ENCODE measurements at regions not wholly inside any gene's neighbourhood (a gene's known extent, or its start where the extent isn't known, plus 50 kb on each side); places are given as distances from the start of the nearest gene placed in this dataset.
"Not testable (repeated sequence)": the region's sequence is repeated elsewhere in the genome, so short reads cannot be mapped to it uniquely, and the experiment has no call there.

GRCh38 chr13:58191754-58192153 lies 560.2 kb downstream of the PCDH17 start:
- DNase-seq (ENCODE audit: low read depth), result no peak

DNA sequence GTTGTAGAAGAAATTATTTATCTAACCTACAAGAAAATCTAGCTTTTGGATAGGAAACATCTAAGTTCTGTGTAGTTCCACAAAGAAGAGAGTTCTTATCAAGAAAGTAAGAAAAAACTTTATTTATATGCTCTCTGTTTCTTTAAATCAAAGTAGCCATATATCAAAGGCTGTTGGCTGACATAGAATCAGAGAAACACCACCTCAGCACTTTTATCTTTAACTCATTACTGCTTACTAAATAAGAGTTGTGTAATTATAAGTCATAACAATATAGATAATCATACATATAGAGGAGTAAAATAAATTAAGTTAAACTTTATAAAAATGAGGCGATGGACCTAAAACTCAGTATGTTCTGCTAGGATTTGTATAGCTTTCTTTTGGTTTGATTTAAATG lies 570.6 kb downstream of the PCDH17 start:
- DNase-seq (ENCODE audit: low read depth), result no peak

DNA sequence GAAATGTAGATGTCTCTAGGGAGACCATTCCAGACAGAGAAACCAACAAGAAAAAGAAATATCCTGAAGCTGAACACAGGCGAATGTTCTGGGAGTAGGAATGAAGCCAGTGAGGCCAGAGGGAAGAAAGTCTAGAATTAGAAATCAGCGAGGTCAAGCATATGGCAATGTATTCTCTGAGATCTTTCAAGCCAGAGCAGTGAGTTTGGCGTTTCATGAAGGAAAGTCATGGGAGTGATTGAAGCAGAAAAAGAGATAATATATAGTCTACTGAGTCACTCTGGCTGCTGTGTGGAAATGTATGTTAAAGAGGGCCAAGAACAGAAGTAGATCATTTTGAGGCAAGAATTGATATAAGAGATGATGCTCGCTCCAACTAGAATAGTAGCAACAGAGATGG lies 576.0 kb downstream of the PCDH17 start:
- DNase-seq (ENCODE audit: low read depth), result no peak

DNA sequence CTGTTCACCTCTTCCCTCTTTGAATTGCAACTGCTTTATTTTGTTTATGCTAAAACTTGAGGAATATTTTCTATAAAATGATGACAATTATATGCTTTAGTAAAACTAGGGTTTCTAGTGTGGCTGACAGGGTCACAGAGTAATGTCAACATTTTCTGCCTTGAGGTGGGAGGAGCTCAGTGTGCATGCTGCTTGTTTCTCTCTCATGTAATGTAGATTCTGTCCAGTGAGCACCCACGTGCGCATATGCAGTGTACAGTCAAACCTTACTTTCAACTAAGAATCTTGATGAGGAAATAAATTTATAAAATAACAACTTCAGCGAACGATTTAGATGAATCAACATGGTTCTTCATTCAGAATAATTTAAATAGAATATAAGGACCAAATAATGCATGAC lies 603.9 kb downstream of the PCDH17 start:
- no peak for DNase-seq (ENCODE audit: low read depth)

- no peak for DNase-seq (ENCODE audit: low read depth)
Observed at GRCh38 chr13:58238972-58239773, 607.6 kb downstream of the PCDH17 start.

GRCh38 chr13:58239774-58240268 lies 608.3 kb downstream of the PCDH17 start:
- DNase-seq (ENCODE audit: low read depth), result no peak

- no peak for DNase-seq (ENCODE audit: low read depth)
Observed at GRCh38 chr13:58247080-58247479, 615.5 kb downstream of the PCDH17 start.

DNA sequence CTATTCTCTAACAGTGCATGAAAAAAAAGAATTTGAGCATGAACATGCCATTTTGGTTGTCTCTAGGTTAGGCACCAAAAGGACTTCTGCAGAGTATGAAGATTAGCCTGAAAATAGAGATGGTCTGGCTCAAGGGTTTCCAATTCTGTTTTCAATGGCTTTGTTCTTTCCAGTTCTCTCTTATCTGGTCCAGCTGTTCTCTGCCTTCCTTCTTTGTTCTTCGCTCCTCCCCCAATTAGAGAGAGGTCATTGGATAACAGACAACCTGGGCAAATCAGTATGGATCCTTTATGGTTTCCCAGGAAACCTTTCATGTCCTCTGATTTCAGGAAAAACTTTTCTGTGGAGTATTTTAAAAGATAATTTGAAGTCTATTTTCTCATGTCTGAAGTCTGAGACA lies 623.4 kb downstream of the PCDH17 start:
- no peak for DNase-seq (ENCODE audit: low read depth)

DNA sequence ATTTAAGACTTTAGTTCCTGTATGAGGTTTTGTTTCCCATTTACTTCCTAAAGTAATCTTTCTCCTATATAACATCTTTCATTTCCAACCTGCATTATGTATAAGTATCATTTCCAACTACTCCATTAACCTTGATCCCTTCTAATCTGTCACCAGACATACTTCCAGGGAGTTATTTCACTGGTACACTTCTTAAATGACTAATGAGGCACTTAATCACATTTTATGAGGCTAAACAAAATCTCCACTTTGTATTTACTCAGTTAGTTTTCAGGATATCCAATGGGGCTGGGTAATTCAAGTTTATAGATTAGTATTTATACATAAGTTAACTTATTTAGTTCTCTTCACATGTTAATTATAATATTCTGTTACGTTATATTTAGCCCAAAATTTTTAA lies 634.7 kb downstream of the PCDH17 start:
- no peak for DNase-seq (ENCODE audit: low read depth)

GRCh38 chr13:58298556-58299135 lies 667.1 kb downstream of the PCDH17 start:
- DNase-seq (ENCODE audit: low read depth), result no peak

DNA sequence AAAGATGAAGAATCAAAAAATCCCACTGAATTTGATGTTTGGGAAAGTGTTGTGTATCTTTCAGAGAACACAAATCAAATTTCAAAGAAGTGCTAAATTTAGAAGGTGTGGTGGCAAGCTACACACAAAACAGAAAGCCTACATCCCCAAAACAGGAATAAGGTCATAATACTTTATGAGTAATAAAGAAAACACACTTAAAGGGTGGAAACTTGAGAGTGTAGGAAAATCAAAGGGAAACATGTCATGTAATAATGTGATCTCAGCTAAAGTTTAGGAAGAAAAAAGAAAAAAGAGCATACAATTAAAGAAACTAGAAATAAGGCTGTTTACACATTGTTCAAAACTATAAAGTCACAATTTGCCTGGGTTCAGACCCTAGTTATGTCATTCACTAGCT lies 668.7 kb downstream of the PCDH17 start:
- DNase-seq (ENCODE audit: low read depth), result no peak

DNA sequence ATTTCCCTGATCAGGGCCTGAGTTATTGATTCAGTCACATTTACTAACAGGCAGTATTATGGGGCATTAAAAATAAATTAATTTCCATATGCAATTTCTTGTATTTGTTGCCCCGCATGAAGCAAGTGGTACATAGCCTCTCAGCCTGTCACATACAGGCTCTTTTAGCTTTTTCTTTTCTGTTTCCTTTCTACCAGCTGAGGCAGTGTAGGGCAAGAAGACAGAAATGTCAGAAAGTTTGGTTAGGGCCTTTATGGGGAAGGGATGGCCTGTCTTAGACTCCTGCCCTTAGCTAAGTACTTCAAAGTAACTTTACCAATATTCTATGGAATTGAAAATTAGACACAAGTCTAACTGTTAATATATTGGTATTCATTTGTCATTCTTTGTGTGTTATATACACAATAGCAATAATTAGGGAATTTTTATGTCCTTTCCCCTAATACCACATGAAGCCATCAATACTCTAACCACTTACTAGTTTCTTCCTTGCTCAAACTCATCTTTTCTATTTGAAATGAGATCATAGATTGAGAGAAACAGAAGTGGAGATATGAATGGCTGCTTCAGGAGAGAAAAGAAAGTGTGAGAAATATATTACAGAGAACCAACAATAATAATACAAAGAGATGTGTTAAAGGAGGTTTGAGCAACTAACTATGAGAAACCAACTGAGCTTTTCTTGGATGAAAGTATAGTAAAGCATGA lies 669.6 kb downstream of the PCDH17 start:
- no peak for DNase-seq (ENCODE audit: low read depth)

DNA sequence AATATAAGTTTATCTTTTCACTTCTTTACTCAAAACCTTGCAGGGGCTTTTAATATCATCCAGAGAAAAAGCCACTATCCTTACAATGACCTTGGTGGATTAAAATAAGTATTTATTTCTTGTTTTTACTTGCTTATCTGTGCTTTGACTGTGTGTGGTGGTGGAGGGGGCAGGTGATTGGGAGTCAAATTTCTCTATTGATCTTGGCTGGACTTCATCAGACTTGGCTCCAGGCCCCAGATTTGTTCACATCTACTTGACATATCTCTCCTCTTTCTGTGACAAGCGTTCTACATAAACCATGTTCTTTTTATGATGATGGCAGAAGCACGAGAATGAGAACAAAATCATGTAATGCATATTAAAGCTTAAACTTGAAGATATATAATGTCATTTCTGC lies 670.8 kb downstream of the PCDH17 start:
- no peak for DNase-seq (ENCODE audit: low read depth)

DNA sequence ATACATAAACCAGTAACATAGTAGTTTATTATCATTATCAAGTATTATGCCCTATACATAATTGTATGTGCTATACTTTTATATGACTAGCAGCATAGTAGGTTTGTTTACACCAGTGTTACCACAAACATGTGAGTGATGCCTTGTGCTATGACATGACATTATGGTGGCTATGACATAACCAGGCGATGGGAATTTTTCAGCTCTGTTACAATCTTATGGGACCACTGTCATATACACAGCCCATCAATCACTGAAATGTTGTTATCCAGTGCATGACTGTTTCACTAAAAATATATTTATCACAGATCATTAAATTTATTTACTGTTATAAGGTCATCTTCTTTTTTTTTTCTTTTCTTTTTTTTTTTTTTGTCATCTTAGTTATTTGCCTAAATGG lies 674.5 kb downstream of the PCDH17 start:
- DNase-seq (ENCODE audit: low read depth), result no peak

GRCh38 chr13:58313219-58313618 lies 681.7 kb downstream of the PCDH17 start:
- no peak for DNase-seq (ENCODE audit: low read depth)

DNA sequence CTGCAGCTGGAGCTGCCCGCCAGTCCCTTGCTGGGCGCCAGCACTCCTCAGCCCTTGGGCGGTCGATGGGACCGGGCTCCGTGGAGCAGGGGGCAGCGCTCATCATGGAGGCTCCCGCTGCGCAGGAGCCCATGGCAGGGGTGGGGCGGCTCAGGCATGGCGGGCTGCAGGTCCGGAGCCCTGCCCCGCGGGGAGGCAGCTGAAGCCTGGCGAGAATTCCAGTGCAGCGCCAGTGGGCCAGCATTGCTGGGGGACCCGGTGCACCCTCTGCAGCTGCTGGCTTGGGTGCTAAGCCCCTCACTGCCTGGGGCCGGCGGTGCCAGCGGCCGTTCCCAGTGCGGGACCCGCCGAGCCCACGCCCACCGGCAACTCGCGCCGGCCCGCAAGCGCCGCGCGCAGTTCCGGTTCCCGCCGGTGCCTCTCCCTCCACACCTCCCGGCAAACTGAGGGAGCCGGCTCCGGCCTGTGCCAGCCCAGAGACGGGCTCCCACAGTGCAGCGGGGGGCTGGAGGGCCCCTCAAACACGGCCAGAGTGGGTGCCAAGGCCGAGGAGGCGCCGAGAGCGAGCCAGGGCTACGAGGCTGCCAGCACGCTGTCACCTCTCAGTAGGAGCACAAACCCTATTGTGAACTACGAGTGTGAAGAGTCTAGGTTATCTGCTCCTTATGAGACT lies 687.1 kb downstream of the PCDH17 start:
- no peak for DNase-seq (ENCODE audit: low read depth)

- no peak for DNase-seq (ENCODE audit: low read depth)
Observed at GRCh38 chr13:58324161-58324560, 692.6 kb downstream of the PCDH17 start.

- DNase-seq (ENCODE audit: low read depth), result no peak
Observed at GRCh38 chr13:58329746-58330145, 698.2 kb downstream of the PCDH17 start.

- no peak for DNase-seq (ENCODE audit: low read depth)
Observed at GRCh38 chr13:58340895-58341294, 709.4 kb downstream of the PCDH17 start.

DNA sequence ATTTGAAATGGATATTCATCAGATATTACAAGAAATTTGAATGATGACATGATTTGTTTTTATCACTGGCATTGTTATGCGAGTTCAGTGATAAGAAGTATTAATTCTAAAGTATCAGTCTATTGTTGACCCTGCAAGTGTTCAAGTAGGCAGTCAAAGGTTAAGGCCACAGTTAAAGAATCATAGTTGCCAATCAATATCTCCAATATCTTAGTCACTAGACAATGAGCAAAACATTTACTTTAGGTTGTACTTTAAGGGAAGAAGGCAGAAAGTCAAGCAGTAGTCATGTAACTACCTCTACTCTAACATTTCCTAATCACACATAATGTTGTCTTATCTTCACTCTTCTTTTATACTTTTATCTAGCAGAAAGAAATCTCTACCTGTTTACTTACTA lies 709.8 kb downstream of the PCDH17 start:
- no peak for DNase-seq (ENCODE audit: low read depth)

- no peak for DNase-seq (ENCODE audit: low read depth)
Observed at GRCh38 chr13:58343076-58343475, 711.5 kb downstream of the PCDH17 start.

GRCh38 chr13:58352100-58352499 lies 720.6 kb downstream of the PCDH17 start:
- DNase-seq (ENCODE audit: low read depth), result not testable (repeated sequence)

DNA sequence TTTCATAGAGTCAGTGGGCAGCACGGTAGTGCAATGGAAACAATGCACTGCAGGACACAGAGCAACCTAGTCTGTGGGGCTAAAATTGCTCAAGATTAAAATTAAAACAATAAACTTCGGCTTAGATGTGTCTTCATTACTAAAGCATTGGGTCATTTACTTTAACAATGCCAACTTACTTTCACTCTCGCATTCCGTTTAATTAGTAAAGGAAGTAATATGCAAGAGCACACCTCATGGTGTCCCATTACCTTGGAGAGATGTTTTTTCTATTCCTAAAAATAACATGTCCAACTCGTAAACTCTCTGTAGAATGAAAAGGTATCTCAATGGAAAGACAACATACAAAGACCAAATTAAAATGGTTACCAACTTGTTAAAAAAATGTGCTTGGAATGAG lies 738.4 kb downstream of the PCDH17 start:
- no peak for DNase-seq (ENCODE audit: low read depth)

Data from GM04504 (cell line).